ENCODE measurements at regions not wholly inside any gene's neighbourhood (a gene's known extent, or its start where the extent isn't known, plus 50 kb on each side); places are given as distances from the start of the nearest gene placed in this dataset.
"Not testable (repeated sequence)": the region's sequence is repeated elsewhere in the genome, so short reads cannot be mapped to it uniquely, and the experiment has no call there.

GRCh38 chr17:56727876-56728617 lies 105.7 kb downstream of the C17orf67 start:
- DNase-seq (ENCODE audit: low spot score): no peak
- intact Hi-C loops (cut with DNase I): loop anchor here in 1 of 2 donors (5.0 kb wide), 1 partner anchor 986 kb away; no protein-coding TSS in a partner anchor

DNA sequence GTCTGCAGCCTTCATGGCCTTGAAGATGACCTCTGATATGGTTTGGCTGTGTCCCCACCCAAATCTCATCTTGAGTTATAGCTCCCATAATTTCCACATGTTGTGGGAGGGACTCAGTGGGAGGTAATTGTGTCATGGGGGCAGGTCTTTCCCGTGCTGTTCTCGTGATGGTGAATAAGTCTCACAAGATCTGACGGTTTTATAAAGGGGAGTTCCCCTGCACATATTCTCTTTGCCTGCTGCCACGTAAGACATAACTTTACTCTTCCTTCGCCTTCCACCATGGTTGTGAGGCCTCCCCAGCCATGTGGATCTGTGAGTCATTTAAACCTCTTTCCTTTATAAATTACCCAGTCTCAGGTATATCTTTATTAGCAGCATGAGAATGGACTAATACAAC lies 102.6 kb downstream of the C17orf67 start:
- intact Hi-C loops (cut with DNase I); DNase-seq (ENCODE audit: low spot score): not testable (repeated sequence)

DNA sequence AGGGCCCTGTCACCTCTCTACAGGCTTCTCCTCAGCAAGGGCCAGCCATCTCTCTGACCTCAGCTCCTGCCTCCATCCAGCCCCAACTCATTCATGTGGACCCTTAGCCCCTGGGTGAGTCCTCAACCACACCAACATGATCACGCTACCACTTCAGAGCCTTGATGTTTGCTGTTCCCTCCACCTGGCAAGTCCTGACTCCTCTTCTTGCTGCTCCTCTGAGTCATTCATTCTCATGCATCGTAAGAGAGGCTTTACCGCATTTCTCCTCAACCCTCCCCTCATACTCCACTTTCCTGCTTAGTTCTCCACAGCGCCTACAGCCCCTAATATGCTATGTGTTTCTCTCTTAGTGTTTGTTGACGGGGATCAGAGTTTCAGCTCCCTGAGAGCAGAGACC lies 99.9 kb downstream of the C17orf67 start:
- no peak for DNase-seq (ENCODE audit: low spot score)
- intact Hi-C loops (cut with DNase I): no loop called here

- DNase-seq (ENCODE audit: low spot score): no peak
- intact Hi-C loops (cut with DNase I): no loop called here
Observed at GRCh38 chr17:56735842-56736241, 97.9 kb downstream of the C17orf67 start.

DNA sequence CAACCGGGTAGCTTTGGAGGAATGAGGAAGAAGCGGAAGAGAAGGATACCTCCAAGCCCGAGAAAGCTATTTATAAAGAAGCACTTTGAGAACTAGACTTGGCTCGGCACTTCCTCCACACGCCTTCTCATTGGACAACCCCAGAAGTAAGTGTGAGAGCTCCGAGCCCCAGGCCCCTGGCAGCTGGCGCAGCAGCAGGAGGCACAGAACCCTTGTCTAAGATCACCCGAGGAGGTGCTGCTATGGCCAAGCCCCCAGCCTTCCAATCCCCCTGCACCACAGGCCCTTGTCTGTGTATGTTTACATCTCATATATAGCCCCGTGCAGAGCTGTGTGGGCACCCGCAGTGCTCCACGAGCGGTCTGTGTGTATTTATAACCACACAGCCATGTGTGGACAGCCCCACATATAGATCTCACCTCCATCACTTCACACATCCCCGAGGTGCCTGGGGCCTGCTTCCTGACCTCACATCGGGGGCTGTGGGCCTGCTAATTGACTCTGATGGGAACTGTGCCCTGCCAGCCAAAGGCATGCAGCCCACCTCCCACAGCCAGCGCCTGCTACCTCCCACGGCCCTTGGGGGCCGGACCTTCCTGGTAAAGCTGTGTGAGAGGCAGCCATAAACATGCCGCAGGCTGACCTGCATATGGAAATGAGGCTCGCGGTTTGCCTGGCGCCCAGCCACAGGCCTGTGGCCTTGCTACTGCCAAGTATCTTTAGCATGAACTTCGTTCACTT lies 96.1 kb downstream of the C17orf67 start:
- intact Hi-C loops (cut with DNase I): no loop called here
- no peak for DNase-seq (ENCODE audit: low spot score)

DNA sequence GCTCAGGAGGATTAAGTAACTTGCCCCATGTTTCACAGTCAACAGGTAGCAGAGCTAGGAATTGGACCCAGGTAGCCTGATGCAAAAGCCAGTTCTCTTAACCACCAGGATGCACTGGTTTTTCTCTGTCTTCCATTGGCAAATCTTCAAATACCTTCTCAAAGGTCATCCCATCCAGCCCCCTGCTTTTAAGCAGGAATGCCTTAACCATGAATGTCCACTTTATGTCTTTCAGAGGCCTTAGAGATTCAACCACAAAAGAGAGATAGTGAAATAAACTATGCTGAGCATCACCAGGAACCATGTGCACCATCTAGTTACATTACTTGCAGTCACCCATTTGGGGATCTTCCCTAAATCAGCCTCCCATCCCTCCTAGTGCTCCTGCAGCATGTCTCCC lies 94.3 kb downstream of the C17orf67 start:
- DNase-seq (ENCODE audit: low spot score): no peak
- intact Hi-C loops (cut with DNase I): no loop called here

- intact Hi-C loops (cut with DNase I): no loop called here
- DNase-seq (ENCODE audit: low spot score): no peak
Observed at GRCh38 chr17:56739776-56740175, 93.9 kb downstream of the C17orf67 start.

DNA sequence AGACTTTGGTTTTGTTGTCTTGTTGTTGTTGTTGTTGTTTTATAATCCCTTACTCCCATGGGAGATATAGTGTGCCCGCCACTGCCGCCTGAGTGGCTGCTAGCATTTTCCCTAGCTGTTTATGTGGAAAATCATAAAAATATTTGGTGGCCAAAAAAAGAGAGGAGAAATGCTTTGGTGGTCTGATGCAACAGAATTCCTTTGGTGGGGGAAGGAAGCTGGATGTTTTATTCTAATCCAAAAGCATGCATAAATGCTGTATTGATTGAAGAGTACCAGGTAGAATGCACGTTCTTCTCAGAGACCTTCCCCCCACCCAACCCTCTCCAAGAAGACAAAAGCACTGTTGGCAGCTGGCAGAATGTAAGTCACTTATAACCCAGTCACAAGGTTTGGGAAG lies 93.2 kb downstream of the C17orf67 start:
- intact Hi-C loops (cut with DNase I): no loop called here
- no peak for DNase-seq (ENCODE audit: low spot score)
